Activated CD8-positive, alpha-beta memory T cell treated with anti-CD3 and anti-CD28 coated beads for 1 hour (primary cell): ENCODE measurements at regions not wholly inside any gene's neighbourhood (a gene's known extent, or its start where the extent isn't known, plus 50 kb on each side); places are given as distances from the start of the nearest gene placed in this dataset.

ENCODE experiments used
- DNase-seq, 2 donors: peaks; one replicate each; pipeline ENCODE4 v3.0.0-alpha.2; 2020; ENCODE audit warnings: low read depth in 1 of 2; ENCODE audit errors: extremely low read depth in 1 of 2

DNA sequence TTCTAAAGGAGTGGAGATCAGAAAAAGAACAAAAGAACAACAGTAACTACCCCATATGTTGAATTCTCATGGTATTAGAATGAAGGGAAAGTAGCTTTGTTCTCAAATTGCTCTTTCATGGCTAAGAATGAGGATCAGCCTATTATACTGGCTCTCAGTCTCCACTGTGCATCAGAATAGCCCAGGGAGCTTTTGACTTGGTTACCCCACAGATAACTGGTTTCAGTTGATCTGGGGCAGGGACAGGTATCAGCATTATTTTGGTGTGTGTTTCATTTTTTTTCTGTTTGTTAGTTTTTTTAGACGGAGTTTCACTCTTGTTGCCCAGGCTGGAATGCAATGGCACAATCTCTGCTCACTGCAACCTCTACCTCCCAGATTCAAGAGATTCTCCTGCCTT, 311.7 kb upstream of the TLE3 start:
- DNase-seq: no peak

DNA sequence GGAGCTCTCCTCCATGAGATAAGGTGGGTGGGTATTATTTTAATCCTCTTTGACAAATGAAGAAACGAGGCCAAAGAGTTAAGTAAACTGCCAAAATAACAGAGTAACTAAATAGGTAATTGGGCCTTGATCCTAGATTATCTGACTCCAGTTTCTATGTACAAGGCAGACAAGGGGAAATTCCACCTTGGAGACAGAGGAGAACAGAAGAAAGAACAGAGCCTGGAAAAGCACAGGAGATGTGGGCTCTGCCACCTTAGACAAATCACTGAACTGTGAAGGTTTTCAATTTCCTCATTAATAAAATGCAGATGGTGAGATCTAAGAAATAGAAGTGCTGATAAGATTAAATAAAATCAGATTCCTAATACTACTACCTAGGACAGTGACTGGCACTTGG, 310.2 kb upstream of the TLE3 start:
- DNase-seq: no peak

DNA sequence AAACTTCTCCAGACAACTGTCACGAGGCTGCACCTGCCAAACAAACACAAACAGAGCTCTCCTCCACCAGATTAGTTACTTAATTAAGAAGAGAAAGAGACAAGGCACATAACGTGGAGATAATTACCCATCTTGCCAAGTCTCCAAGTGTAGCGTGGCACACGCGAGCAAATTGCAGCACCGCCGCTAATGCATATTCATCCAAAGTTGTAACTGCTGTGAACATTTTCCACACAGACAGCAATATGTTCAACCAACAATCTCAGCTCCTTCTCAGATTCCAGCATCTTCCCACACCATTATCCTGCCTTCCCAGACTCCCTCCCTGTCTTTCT, 309.6 kb upstream of the TLE3 start:
- no peak for DNase-seq

DNA sequence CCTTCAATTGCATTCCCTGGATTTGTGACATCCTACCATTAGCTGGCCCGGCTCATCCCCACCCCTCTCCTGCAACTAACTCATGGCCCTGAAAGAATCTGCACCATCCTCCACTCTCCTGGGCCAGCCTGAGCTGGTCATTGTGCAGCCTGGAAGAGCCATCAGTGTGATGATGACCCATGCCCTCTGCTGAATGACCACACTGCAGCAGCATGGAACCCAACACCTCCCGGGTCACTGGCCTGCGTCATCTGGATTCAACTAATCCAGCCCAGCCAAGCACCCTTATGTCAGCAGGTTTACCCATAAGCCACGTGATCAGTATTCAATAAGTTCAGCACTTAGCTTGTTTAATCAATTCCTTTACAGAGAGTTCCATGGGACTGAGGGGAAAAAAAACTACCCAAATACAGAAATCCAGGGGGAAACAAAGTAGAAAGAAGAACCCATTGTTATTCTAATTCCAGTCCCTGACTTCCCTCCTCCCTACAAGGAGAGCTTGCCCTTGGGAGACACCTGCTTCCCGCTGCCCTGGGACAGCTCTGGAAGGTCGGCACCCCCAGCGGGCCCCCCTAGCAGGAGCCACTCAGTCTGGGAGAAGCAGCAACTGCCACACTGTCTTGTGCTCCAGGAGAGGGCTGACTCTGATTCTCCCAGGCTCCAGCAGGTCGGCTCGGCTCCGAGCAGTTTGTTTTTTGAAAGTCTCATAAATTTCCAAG, 309.1 kb upstream of the TLE3 start:
- no peak for DNase-seq

DNA sequence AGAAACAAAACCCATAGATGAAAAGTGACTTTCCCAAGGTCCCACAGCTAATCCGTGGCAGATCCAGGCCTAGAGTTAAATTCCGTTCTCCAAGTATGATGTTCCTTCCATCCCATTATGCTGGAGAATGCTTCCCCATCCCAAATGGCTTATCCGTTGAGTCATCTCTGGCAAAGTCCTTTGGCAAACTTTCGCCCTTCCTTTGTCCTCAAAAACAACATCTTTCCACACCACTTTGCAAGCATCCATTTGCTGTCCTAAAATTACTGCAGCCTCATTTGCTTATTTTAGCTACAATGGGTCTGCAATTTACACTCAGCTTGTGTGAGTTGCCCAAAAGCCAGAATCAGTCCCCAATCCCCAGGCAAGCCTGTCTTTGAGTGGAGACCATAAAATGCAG, 304.0 kb upstream of the TLE3 start:
- DNase-seq: no peak

DNA sequence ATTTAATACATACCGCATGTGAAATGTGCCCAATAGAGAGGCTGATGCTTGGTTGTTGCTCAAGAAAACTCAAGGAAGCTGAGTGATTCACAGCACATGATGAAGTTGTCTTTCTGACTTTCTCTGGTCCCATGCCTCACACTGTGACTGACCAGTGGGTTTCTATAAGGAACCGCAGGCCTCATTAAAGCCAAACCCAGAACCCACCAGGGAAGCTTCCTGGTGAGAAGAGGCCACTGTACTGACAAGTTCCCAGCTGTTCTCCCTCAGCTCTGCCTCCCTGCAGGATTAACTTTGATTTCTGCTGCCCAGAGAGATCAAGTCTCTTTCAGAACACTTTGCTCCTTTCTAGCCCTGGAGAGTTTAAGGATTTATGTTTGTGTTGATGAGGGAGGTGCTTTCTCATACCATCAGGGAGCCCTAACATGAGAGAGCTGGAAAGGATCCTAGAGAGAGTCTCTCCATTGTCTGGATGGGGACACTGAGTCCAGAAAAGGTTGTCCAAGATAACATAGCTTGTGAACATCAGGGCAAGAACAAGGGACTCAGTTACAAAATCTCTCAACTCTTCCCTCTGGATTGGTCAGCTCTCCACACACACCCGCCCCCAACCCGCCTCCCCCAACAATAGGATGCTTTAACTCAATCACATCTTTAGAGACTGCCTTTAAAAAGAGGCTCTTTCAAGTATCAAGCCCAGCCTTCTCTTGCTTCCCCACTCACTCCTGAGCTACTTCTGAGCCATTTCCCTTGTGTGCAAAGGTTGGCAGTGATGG, 303.2 kb upstream of the TLE3 start:
- no peak for DNase-seq

DNA sequence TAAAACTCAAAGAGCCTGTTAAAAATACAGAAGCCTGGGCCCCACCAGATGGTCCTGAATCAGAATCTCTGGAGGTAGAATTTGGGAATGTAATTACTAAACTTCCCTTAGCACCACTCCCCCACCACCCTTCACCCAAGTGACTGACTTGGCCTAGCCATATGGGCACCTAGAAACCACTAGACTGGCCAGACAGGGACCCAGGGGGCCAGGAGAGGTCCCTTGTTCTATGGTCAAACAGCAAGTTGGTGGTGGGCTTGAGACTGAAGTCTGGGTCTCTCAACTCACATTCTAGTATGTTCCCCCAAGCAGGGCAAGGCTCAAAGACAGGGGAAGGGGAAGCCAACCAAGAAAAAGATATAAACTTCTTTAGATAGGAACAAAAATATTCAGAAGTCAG, 301.5 kb upstream of the TLE3 start:
- DNase-seq: no peak

DNA sequence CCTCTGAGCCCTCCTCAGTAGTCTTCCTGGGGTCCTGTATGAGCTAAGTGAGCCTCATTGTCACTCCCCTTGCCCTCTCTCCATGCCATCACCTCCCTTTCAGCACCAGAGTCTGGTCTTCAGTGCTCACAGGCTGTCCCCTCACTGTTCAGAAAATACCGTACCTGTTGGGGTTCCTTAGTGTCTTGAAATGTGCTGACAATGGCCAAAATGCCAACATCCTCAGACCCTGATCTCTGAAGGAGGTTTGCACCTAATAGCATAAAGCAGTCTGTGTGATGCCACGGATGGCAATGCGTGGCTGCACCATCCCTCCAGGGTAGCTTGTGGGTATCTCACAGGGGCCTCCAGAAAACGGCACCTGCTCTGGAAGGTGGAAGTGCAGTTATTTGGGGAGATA, 301.0 kb upstream of the TLE3 start:
- no peak for DNase-seq

DNA sequence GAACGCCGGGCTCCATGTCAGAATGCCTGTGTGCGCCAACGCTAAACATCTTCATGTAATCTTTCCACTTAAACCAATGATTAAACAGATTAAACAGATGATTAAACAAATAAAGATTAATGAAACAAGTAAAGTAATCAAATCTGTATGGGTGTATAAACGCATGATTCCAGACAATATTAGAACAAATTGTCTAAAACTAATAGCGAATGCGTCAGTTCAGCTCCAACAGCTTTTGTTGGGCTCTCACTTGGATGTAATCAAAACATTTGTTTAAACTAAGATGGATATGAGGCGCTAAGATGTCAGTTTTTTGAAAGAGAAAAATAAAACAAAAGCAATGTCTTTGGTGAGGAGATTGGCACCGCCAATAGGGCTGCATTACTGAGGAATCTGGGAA, 299.1 kb upstream of the TLE3 start:
- no peak for DNase-seq

DNA sequence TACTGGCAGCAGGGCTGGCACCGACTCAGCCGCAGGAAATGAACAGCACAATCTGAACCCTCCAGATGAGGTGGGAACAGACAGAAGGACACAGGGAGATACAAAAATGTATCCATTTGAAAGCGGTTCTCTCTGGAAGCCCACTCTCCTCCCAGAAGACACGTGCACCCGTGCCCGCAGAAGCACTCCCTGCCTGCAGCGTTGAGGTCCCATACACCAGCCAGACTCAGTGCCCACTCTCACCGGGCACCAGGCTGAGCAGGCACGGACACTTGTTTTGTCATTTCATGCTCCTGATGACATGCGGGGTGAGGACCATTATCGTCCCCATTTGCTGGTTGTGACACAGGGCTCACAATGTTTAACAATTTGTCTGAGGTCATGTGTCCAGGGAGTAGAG, 297.4 kb upstream of the TLE3 start:
- DNase-seq: no peak

DNA sequence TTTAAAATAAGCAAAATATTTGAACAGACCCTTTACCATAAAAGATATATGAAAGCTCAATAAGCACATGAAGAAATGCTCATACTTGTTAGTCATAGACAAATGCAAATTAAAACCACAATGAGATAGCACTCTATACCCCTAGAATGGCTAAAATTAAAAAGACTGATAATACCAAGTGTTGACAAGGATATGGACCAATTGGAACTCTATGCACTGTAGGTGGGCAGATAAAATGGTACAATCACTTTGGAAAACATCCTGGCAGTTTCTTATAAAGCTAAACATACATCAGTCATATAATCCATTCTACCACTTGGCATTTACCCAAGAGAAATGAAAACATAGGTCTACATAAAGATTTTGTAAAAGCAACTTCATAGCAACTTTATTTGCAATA, 293.0 kb upstream of the TLE3 start:
- DNase-seq: no peak

DNA sequence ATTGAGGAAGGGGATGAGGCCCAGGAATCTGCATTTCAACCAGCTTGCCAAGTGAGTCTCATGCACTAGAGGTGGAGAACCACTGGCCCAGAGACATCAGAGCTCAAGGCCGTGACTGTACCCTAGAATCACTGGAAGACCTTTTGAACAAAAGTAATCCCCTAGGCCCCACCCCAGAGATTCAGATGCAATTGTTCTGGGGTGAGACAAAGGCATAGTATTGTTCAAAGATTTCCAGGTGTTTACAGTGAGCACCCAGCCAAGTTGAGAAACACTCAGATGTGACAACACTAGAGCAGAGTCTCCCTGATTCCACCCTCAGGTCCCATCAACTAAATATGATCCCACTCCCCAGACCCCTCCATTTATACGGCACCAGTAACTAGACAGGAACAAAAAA, 290.3 kb upstream of the TLE3 start:
- no peak for DNase-seq

DNA sequence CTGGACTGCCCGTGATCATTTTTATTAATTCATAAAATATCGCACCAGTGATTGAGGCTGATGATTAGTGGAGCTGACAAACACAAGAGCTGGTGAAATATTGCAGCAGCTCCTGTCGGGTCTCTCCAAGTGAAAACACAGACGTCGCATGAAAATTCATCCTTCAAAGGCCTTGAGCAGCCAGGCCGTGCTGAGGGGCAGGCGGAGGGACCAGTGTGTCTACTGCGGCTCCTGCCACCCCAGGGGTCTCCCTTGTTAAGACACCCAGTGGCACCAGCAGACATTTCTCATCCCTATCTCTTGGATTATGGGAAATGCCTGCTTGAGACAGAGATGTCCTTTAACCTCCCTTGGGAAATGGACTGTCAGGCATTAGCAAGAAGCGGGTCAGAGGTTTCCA, 289.4 kb upstream of the TLE3 start:
- DNase-seq: no peak

DNA sequence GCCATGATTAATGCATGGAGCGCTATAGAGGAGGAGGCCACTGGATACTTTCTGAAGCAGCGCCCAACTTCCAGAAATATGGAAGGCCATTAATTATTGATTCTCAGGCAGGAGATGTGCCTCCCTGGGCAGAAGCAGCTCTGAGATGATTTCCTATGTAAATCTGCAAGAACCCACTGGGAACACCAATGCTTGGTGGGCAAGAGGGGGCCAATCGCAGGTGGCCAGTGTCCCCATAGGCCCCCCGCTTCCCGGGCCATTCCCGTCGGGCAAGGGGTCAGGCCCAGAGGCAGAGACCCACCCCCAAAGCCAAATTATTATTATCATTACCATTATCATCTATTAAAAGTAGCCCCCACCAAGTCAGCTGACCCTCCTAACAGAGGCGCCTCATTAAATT, 288.0 kb upstream of the TLE3 start:
- DNase-seq: no peak

DNA sequence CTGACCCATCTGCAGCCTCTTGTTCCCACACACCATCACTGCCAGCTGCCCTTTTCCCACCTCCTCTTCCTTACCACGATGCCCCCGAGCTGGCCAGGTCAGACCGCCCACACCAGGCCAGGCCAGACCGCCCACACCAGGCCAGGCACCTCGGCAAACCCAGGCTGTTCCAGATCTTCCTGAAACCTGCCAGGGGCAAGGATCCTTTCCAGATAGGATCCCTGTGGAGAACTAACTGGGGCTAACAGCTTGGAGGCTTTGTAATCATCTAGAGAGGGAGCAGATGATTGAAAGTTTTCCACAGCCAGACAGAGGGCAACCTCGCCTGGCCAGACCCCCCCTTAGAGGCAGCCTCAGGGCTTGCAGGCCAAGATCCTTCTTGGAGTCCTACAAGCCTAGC, 287.3 kb upstream of the TLE3 start:
- no peak for DNase-seq

DNA sequence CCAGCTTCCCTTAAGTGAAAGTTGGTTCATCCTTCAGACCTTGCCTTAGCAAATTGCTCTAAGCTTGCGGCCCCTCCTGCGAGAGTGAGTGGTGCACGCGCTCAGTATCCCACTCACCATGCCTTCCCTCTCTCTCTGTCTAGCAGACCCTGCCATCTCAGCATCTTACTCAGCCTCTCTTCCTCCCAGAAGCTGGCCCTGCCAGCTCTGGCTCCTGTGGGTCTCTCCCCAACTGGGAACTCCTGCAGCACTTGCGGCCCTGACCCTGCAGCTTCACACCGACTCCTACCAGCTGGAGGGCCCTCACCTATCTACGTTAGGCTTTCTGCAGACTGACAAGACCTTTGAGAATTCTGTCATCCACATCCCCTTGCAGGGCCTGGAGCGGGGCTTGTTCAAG, 286.1 kb upstream of the TLE3 start:
- DNase-seq: no peak

DNA sequence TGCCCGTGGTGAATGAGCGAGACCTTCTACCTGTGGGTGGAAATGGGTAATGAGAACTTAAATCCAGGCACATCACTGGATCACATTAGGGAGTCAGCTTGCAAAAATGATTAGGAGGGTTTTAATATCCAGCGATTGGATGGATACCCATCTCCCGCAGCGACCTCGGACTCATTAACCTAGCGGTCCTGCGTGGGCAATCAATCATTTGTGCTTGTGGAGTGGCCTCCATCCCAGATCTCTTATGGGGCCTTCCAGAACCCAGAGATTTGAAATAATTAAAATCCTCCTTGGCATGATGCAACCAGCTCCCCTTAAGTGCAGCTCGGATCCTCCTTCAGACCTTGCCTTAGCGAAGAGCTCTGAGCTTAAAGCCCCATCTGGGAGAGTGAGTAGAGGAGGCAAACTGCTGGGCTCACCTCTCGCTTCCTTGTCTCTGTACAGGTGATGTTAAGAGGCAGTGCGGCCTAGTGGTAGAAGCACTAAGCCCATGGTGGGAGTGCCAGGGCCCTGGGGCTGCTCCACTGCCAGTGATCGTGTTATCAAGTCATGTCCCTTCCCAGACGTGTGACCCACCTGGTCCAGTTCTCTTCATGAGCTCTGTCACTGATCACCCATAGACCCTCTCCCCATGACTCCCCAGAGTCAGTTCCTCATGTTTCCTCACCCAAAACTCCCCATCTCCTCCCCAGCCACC, 285.2 kb upstream of the TLE3 start:
- no peak for DNase-seq

DNA sequence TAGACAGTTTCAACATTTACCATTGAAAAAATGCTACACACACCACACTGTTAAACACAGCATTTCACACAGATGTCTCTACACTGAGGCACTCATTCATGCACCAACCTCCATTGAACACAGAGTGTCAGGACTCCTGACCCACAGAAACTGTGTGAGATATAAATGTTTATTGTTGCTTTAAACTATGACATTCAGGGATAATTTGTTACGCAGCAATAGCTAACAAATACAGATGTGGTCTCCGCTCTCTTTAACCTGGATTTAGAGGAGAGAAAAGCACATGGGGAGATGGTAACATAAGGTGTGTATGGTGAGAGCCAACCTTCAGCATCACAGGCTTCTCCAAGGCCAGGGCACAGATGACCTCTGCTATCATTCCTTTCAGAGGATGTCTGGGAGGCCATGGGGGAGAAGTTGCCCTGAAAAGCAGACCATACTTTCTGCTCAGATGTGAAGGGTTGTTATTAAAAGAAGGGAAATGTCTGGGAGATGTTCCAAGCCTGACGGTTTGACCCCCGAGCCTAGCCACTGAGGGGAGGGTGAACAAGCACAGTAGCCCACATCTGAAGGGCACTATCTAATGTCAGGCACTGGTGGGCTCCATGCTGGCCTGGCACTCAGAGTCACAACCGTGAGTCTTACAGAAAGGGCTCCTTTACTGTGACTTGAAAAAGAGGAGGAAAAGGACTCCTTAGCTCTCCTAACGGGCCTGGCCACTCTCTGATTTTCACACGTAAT, 284.5 kb upstream of the TLE3 start:
- DNase-seq: no peak

DNA sequence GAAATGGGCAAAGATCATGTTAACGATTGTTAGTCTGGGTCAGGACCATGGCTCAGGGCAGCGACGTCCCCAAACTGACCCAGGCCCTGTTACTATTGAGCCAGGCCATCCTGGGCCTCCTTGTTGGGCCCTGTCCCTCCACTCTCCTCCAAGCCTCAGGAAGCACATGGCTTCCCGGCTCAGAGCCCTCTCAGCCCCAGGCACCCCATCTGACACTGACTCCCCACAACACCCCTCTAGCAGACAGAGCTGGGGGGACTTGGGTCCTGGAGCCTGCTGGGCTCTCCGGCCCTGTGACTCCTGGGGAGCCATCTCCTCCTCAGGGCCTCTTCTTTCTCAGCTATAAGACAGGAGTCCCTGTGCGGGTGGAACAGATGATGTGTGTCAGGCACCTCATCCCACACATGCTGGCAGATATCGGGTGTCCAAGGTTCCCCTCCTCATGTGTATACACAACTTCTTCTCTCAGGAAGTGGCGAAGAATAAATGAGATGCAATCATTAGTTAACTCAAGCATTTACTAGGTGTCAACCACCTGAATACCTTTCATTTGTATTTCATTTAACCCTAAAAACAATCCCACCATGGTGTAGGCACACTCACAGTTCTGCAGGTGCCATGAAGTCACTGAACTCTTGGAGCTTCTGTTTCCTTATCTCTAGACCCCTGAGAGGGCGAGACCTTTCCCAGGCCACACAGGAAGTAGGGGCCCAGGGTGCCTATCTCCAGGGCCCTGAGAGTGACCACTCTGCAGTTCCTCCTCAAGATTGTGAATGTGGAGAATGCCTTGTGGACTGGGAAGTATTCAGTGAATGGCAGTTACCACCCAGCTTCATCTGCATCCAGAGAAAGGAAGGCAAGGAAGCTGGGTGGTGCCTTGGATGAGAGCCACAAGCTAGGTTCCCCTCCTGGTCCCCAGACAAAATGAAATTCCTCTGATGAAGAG, 282.5 kb upstream of the TLE3 start:
- DNase-seq: no peak

DNA sequence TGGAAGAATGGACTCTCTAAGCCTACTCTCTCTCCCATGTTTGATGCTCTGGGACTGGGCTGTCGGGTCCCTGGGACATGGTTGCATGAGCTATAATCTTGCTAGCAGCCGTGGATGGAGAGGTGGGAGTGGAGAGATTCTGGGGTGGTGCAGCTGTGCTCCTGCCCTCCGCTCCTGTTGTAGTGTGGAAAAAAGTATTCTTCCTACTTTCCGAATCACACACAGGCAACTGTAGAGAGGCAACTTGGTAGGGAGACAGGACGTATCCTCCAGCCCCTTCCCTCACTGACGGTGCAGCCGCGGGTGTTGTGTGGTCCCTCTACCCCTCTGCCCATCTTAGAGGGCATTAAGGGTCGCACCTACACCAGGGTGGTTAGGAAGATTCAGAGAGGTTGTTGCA, 281.4 kb upstream of the TLE3 start:
- no peak for DNase-seq
